NCI-H1436 treated with DMSO at 0.1 percent for 48 hours (cell line): ENCODE measurements at regions not wholly inside any gene's neighbourhood (a gene's known extent, or its start where the extent isn't known, plus 50 kb on each side); places are given as distances from the start of the nearest gene placed in this dataset.
"Not testable (repeated sequence)": the region's sequence is repeated elsewhere in the genome, so short reads cannot be mapped to it uniquely, and the experiment has no call there.

Experiments used
- DNase-seq: peaks from one replicate; lab custom pipeline; 2025; lab: John Stamatoyannopoulos, UW

GRCh38 chr3:140752499-140752898, 74.6 kb downstream of the TRIM42 start:
- no peak for DNase-seq

- DNase-seq, result no peak
These were observed 76.2 kb downstream of the TRIM42 start for GRCh38 chr3:140753865-140754754.

- DNase-seq, result no peak
These were observed 77.1 kb downstream of the TRIM42 start for GRCh38 chr3:140754936-140755335.

- no peak for DNase-seq
These were observed 78.6 kb downstream of the TRIM42 start for GRCh38 chr3:140756240-140757016.

GRCh38 chr3:140758791-140759444, 81.1 kb downstream of the TRIM42 start:
- no peak for DNase-seq

- DNase-seq, result no peak
These were observed 82.6 kb downstream of the TRIM42 start for GRCh38 chr3:140760324-140761075.

- DNase-seq, result no peak
These were observed 83.3 kb downstream of the TRIM42 start for GRCh38 chr3:140761076-140761639.

- DNase-seq, result no peak
These were observed 84.9 kb downstream of the TRIM42 start for GRCh38 chr3:140762746-140763145.

GRCh38 chr3:140763532-140763931, 85.7 kb downstream of the TRIM42 start:
- DNase-seq, result no peak

- no peak for DNase-seq
These were observed 87.4 kb downstream of the TRIM42 start for GRCh38 chr3:140765246-140765645.

GRCh38 chr3:140766465-140766864, 88.6 kb downstream of the TRIM42 start:
- DNase-seq, result no peak

GRCh38 chr3:140767566-140767965, 89.7 kb downstream of the TRIM42 start:
- DNase-seq, result no peak

GRCh38 chr3:140768941-140769340, 91.1 kb downstream of the TRIM42 start:
- DNase-seq, result no peak

GRCh38 chr3:140769951-140770350, 92.1 kb downstream of the TRIM42 start:
- no peak for DNase-seq

- DNase-seq, result no peak
These were observed 93.3 kb downstream of the TRIM42 start for GRCh38 chr3:140770977-140771667.

GRCh38 chr3:140777631-140778233, 99.9 kb downstream of the TRIM42 start:
- no peak for DNase-seq

- no peak for DNase-seq
These were observed 113.5 kb downstream of the TRIM42 start for GRCh38 chr3:140791368-140791767.

GRCh38 chr3:140794507-140794906, 116.6 kb downstream of the TRIM42 start:
- DNase-seq, result no peak

- DNase-seq, result not testable (repeated sequence)
These were observed 125.0 kb downstream of the TRIM42 start for GRCh38 chr3:140802898-140803297.

GRCh38 chr3:140809316-140809715, 131.5 kb downstream of the TRIM42 start:
- DNase-seq, result no peak
